CD14-positive monocyte (primary cell): ENCODE measurements at regions not wholly inside any gene's neighbourhood (a gene's known extent, or its start where the extent isn't known, plus 50 kb on each side); places are given as distances from the start of the nearest gene placed in this dataset.
A peak's percentile ranks its signal among the peaks of the same experiment; 100 is the strongest.

Source experiments
- DNase-seq, 3 donors: peaks; one replicate each; pipeline ENCODE4 v3.0.0-alpha.2; 2011 to 2022
- H2AFZ ChIP-seq: 2 replicates; pipeline ENCODE4 v1.6.0; 2012; ENCODE audit warnings: mild to moderate bottlenecking, low read depth, low read length, inconsistent platforms; ENCODE audit not compliant: insufficient read depth, poor library complexity, severe bottlenecking
- H3K27ac ChIP-seq, 2 donors: 1 replicate in 1 of 2; 2 replicates in 1 of 2; pipeline ENCODE4 v1.5.1; 2012 to 2013; ENCODE audit warnings: low read length in 2 of 2, control low read depth in 1 of 2, inconsistent platforms in 1 of 2, low read depth in 1 of 2, mild to moderate bottlenecking in 1 of 2
- H3K27me3 ChIP-seq, 2 donors: one replicate each; pipeline versions ENCODE4 v1.6.0 to v1.6.1; 2011 to 2013; ENCODE audit warnings: low read length in 2 of 2; ENCODE audit not compliant: control insufficient read depth in 2 of 2, insufficient read depth in 2 of 2
- H3K36me3 ChIP-seq, 2 donors: replicated peaks in 1 of 2; 1 replicate in 1 of 2; 2 replicates in 1 of 2; pipeline versions ENCODE4 v1.5.1 to v1.6.1; 2012 to 2013; ENCODE audit warnings: low read length in 2 of 2, control low read depth in 1 of 2, inconsistent platforms in 1 of 2, mild to moderate bottlenecking in 1 of 2; ENCODE audit not compliant: insufficient read depth in 2 of 2, control insufficient read depth in 1 of 2
- H3K4me1 ChIP-seq, 2 donors: 1 replicate in 1 of 2; 2 replicates in 1 of 2; pipeline versions ENCODE4 v1.5.1 to v1.6.1; 2012 to 2013; ENCODE audit warnings: low read length in 2 of 2, control low read depth in 1 of 2, inconsistent platforms in 1 of 2, mild to moderate bottlenecking in 1 of 2, moderate library complexity in 1 of 2; ENCODE audit not compliant: insufficient read depth in 2 of 2, control insufficient read depth in 1 of 2
- H3K4me2 ChIP-seq: replicated peaks from 2 replicates; pipeline ENCODE3; 2012; ENCODE audit warnings: low read length, moderate library complexity, mild to moderate bottlenecking; ENCODE audit not compliant: poor library complexity, severe bottlenecking; ENCODE audit errors: extremely low read depth
- H3K4me3 ChIP-seq, 3 experiments: fragments of 200-600 bp in 1 of 3; sonication (generic) in 1 of 3; replicated peaks in 1 of 3; 1 replicate in 2 of 3; 2 replicates in 1 of 3; pipeline ENCODE4 v1.5.1; 2011 to 2013; ENCODE audit warnings: low read length in 3 of 3, mild to moderate bottlenecking in 3 of 3, control low read depth in 2 of 3, low read depth in 2 of 3, inconsistent platforms in 1 of 3, moderate library complexity in 1 of 3
- H3K79me2 ChIP-seq: 2 replicates; pipeline ENCODE4 v1.6.0; 2012; ENCODE audit warnings: mild to moderate bottlenecking, control low read depth, inconsistent platforms, low read length, moderate library complexity; ENCODE audit not compliant: insufficient read depth
- H3K9ac ChIP-seq: 2 replicates; pipeline ENCODE4 v1.6.0; 2017; ENCODE audit warnings: low read length, mild to moderate bottlenecking; ENCODE audit not compliant: insufficient read depth, poor library complexity, severe bottlenecking
- H3K9me3 ChIP-seq, 2 donors: replicated peaks in 1 of 2; 1 replicate in 1 of 2; 2 replicates in 1 of 2; pipeline versions ENCODE4 v1.5.1 to v1.6.1; 2012 to 2013; ENCODE audit warnings: low read length in 2 of 2, control low read depth in 1 of 2; ENCODE audit not compliant: control insufficient read depth in 1 of 2, insufficient read depth in 1 of 2
- H4K20me1 ChIP-seq: 2 replicates; pipeline ENCODE4 v1.6.0; 2012; ENCODE audit warnings: mild to moderate bottlenecking, low read length, control low read depth, moderate library complexity; ENCODE audit not compliant: insufficient read depth
- H3K27ac Mint-ChIP-seq, 7 donors: one replicate each; pipeline ENCODE4 v1.8.0; 2020; ENCODE audit warnings: mild to moderate bottlenecking in 7 of 7, mixed read lengths in 7 of 7, moderate library complexity in 6 of 7, inconsistent platforms in 2 of 7
- H3K27me3 Mint-ChIP-seq, 3 donors: one replicate each; pipeline ENCODE4 v1.8.0; 2021 to 2022; ENCODE audit warnings: low read depth in 3 of 3, mild to moderate bottlenecking in 3 of 3, mixed read lengths in 3 of 3, moderate library complexity in 3 of 3, inconsistent platforms in 1 of 3
- H3K36me3 Mint-ChIP-seq, 2 donors: one replicate each; pipeline ENCODE4 v1.8.0; 2020; ENCODE audit warnings: mixed read lengths in 2 of 2, inconsistent platforms in 1 of 2, mild to moderate bottlenecking in 1 of 2
- H3K4me1 Mint-ChIP-seq: one replicate; pipeline ENCODE4 v1.8.0; 2020; ENCODE audit warnings: mild to moderate bottlenecking, mixed read lengths
- H3K4me3 Mint-ChIP-seq, 2 donors: one replicate each; pipeline ENCODE4 v1.8.0; 2020; ENCODE audit warnings: mild to moderate bottlenecking in 2 of 2, mixed read lengths in 2 of 2, moderate library complexity in 1 of 2
- H3K9me3 Mint-ChIP-seq, 7 donors: one replicate each; pipeline ENCODE4 v1.8.0; 2020 to 2022; ENCODE audit warnings: mixed read lengths in 7 of 7, mild to moderate bottlenecking in 6 of 7, moderate library complexity in 6 of 7, inconsistent platforms in 2 of 7
- WGBS: methylation state at CpG from one replicate; pipeline ENCODE4 v1.1.5; 2013; ENCODE audit warnings: missing lambda C conversion rate; ENCODE audit not compliant: insufficient coverage; 5-methylcytosine and 5-hydroxymethylcytosine counted together
- intact Hi-C, 2 donors: fragments of 100-400 bp; cut with micrococcal nuclease; formaldehyde crosslinking; loops; one replicate each; pipeline versions ENCODE4 v1.15.0 to v1.15.1; 2023
- TF ChIP-seq, protein P1 (sequence below): fragments of 200-600 bp; IDR thresholded peaks from one replicate; pipeline ENCODE4 v1.8.0; 2022; ENCODE audit warnings: antibody characterized with exemption, mild to moderate bottlenecking

DNA sequence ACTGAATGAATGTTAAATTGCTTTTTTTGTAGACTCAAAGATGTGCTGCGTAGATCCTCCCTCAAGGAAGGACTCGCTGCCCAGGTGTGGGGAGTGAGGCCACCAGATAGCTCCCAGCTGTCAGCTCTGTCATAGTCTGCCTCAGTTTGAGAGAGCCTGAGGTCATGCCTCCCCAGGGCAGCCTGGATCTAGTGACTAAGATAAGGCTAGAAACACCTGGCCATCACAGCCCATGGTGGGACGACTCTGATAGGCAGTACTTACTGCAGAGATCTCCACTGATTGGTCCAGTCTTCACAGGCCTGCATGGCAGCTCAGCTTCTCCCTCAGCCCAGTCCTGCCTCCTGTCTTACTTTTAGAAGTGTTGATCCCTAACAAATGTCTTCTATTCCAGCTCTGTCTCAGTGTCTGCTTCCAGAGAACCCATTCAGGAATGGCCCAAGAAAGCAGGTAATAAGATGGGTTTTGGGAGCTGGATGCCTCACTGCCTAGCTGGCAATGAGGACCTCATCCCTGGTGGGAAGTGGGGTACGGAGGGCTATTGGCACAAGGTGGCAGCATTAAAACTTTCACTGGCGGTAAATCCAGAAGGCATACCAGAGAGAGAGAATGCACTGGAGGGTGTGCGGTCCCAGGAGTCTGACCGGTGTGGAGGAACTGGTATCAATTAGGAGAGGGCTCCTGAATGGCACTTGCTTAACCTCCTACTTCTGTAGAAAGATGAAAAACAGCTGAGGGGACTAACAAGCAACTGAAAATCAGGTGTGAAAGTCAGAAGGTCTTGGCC, 55.3 kb upstream of the GPR37L1 start:
- Mint-ChIP-seq H3K4me3 (no peak overlapping the region), H3K27me3 (peaks cover 4 to 13% (median 7%) of the 10 kb centered on the region in 3 donors), H3K9me3 (no peaks in the 10 kb centered on the region), H3K36me3 (no peaks in the 10 kb centered on the region), H3K27ac (peak overlapping the region in 1 of 7 donors; percentile 45), H3K4me1 (no peaks in the 10 kb centered on the region)
- no peaks in the 10 kb centered on the region for H3K27me3 ChIP-seq
- H3K4me1 ChIP-seq, result no peaks in the 10 kb centered on the region
- TF ChIP-seq, protein P1, sequence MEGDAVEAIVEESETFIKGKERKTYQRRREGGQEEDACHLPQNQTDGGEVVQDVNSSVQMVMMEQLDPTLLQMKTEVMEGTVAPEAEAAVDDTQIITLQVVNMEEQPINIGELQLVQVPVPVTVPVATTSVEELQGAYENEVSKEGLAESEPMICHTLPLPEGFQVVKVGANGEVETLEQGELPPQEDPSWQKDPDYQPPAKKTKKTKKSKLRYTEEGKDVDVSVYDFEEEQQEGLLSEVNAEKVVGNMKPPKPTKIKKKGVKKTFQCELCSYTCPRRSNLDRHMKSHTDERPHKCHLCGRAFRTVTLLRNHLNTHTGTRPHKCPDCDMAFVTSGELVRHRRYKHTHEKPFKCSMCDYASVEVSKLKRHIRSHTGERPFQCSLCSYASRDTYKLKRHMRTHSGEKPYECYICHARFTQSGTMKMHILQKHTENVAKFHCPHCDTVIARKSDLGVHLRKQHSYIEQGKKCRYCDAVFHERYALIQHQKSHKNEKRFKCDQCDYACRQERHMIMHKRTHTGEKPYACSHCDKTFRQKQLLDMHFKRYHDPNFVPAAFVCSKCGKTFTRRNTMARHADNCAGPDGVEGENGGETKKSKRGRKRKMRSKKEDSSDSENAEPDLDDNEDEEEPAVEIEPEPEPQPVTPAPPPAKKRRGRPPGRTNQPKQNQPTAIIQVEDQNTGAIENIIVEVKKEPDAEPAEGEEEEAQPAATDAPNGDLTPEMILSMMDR, result no peak
- H4K20me1 ChIP-seq, result no peaks in the 10 kb centered on the region
- DNase-seq, result no peak
- H3K4me2 ChIP-seq, result no peak overlapping the region
- H3K9me3 ChIP-seq, result no peaks in the 10 kb centered on the region
- H3K9ac ChIP-seq, result no peak overlapping the region
- no peaks in the 10 kb centered on the region for H3K79me2 ChIP-seq
- 88% methylated on average over 4 of the region's 7 CpGs for WGBS
- intact Hi-C loops, result no loop called here
- no peak overlapping the region for H3K27ac ChIP-seq
- H3K4me3 ChIP-seq, result no peak overlapping the region
- no peaks in the 10 kb centered on the region for H3K36me3 ChIP-seq
- no peak overlapping the region for H2AFZ ChIP-seq

DNA sequence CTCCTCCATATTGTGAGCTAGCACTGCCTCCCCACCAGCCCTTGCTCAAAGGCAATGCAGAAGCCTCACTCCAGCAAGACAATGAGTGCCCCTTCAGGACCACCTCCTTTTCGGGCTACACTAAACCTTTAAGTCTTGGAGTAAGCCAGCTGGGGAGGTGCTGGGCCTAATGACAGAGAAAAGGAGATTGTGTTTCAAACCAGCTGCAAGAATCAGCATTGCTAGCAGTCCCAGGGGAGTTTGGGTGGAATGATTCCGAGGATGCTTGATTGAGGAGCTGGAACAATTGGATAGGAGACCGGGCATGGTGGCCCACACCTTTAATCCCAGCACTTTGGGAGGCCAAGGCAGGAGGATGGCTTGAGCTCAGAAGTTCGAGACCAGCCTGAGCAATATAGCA, 54.1 kb upstream of the GPR37L1 start:
- H3K79me2 ChIP-seq, result no peaks in the 10 kb centered on the region
- H3K27ac Mint-ChIP-seq, result peak overlapping the region in 1 of 7 donors; percentile 52
- no peaks in the 10 kb centered on the region for H3K9me3 Mint-ChIP-seq
- H3K9me3 ChIP-seq, result no peaks in the 10 kb centered on the region
- no peak overlapping the region for H3K9ac ChIP-seq
- H2AFZ ChIP-seq, result no peak overlapping the region
- no peak overlapping the region for H3K4me3 Mint-ChIP-seq
- H3K27me3 ChIP-seq, result no peaks in the 10 kb centered on the region
- no peaks in the 10 kb centered on the region for H4K20me1 ChIP-seq
- H3K36me3 ChIP-seq, result no peaks in the 10 kb centered on the region
- no peaks in the 10 kb centered on the region for H3K4me1 ChIP-seq
- intact Hi-C loops, result no loop called here
- H3K4me3 ChIP-seq, result no peak overlapping the region
- no peak for DNase-seq
- WGBS, result no CpG with 5 or more reads among the region's 4 CpGs
- peaks cover 4 to 12% (median 4%) of the 10 kb centered on the region in 3 donors for H3K27me3 Mint-ChIP-seq
- no peak overlapping the region for H3K27ac ChIP-seq
- no peak overlapping the region for H3K4me2 ChIP-seq
- TF ChIP-seq, protein P1, result no peak
- no peaks in the 10 kb centered on the region for H3K36me3 Mint-ChIP-seq
- no peaks in the 10 kb centered on the region for H3K4me1 Mint-ChIP-seq
